Bronchial epithelial cell (primary cell): ENCODE measurements at regions not wholly inside any gene's neighbourhood (a gene's known extent, or its start where the extent isn't known, plus 50 kb on each side); places are given as distances from the start of the nearest gene placed in this dataset.
A peak's percentile ranks its signal among the peaks of the same experiment; 100 is the strongest.

Experiments
- DNase-seq: peaks from one replicate; pipeline ENCODE4 v3.0.0-alpha.2; 2010; ENCODE audit warnings: low read depth
- FAIRE-seq: peaks from 2 replicates; lab custom pipeline; 2011; peaks lifted over from hg19 to GRCh38; lab: Jason Lieb, UNC
- H3K27me3 ChIP-seq: 2 replicates; pipeline ENCODE4 v1.5.1; 2011; ENCODE audit warnings: low read length; ENCODE audit not compliant: control insufficient read depth, insufficient read depth
- H3K36me3 ChIP-seq: 2 replicates; pipeline ENCODE4 v1.5.1; 2011; ENCODE audit warnings: low read length; ENCODE audit not compliant: control insufficient read depth, insufficient read depth
- H3K4me3 ChIP-seq: 2 replicates; pipeline ENCODE4 v1.5.1; 2011; ENCODE audit warnings: mild to moderate bottlenecking, low read depth, low read length, control low read depth
- TF ChIP-seq, protein P1 (sequence below): IDR thresholded peaks from 2 replicates; pipeline ENCODE4 v1.5.1; 2011; ENCODE audit warnings: mild to moderate bottlenecking, moderate library complexity, low read length, control low read depth, inconsistent platforms; ENCODE audit not compliant: insufficient read depth, severe bottlenecking

- FAIRE-seq, result no peak
- TF ChIP-seq, protein P1, sequence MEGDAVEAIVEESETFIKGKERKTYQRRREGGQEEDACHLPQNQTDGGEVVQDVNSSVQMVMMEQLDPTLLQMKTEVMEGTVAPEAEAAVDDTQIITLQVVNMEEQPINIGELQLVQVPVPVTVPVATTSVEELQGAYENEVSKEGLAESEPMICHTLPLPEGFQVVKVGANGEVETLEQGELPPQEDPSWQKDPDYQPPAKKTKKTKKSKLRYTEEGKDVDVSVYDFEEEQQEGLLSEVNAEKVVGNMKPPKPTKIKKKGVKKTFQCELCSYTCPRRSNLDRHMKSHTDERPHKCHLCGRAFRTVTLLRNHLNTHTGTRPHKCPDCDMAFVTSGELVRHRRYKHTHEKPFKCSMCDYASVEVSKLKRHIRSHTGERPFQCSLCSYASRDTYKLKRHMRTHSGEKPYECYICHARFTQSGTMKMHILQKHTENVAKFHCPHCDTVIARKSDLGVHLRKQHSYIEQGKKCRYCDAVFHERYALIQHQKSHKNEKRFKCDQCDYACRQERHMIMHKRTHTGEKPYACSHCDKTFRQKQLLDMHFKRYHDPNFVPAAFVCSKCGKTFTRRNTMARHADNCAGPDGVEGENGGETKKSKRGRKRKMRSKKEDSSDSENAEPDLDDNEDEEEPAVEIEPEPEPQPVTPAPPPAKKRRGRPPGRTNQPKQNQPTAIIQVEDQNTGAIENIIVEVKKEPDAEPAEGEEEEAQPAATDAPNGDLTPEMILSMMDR, result no peak
- Histone ChIP-seq H3K4me3 (no peak overlapping the region), H3K36me3 (no peaks in the 10 kb centered on the region), H3K27me3 (no peaks in the 10 kb centered on the region)
- DNase-seq, result peak; percentile 35
Observed at GRCh38 chr6:108738684-108739416, 109.4 kb upstream of the ARMC2 start.

DNA sequence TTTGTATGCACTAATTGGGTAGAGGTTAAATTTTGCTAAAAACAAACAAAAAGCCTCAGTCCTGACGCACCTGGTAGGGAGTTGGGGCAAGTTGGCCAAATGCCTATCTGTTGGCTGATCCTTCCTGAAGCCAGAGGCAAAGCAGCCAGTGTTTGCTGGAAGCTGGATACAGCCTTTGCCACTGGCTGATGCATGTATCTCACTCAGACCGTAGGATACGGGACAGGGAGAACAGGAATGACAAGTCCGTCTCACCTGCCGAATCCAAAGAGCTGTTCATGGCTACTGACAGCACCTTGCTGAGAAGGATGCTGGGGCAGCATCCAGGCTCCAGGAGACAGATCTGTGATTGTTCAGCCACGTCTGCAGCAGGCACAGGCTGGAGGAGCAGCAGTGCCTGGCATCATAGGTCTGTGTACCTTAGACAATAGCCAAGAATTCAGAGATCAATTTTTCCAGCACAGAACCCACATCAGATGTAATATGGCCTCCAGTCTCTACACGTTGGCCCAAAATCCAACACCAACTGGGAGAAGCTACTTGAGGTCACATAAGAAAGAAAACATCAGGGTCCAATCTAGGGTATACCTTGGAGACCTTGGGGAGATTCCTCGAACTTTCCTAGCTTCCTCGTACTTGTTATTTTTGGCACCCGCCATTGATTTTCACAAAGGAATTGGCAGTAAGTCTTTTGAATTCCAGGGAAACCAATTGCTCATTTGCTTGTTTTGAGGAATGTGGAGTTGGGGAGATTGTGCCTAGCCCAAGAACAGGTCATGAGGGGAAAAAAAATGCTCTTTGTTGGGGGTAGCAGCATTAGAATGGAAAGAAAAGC, 108.5 kb upstream of the ARMC2 start:
- DNase-seq, result peak; percentile 73
- H3K36me3 ChIP-seq, result no peaks in the 10 kb centered on the region
- H3K27me3 ChIP-seq, result no peaks in the 10 kb centered on the region
- FAIRE-seq, result no peak
- TF ChIP-seq, protein P1, result no peak
- H3K4me3 ChIP-seq, result no peak overlapping the region

GRCh38 chr6:108741331-108741989, 106.8 kb upstream of the ARMC2 start:
- TF ChIP-seq, protein P1, result no peak
- FAIRE-seq (no peak), DNase-seq (no peak)
- Histone ChIP-seq H3K36me3 (no peaks in the 10 kb centered on the region), H3K4me3 (no peak overlapping the region), H3K27me3 (no peaks in the 10 kb centered on the region)

DNA sequence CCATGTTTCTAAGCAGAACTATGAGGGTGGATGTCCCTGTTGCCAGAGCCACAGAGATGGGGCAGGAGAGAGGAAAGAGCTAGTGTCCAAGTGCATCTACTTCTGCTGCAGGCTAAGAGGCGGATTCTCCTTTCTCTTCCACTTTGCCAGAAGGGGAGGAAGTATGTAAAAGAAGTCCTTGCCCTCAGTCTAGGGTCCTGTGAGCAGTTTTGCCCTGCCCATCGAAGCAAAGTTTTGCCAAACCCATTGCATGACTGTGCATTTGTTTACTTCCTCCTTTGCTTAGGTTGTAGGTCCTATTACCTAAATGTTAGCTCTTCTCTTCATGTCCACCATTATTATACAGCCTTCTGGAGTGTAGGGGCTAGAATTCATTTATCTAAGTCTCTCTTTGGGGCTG, 106.2 kb upstream of the ARMC2 start:
- Histone ChIP-seq H3K4me3 (no peak overlapping the region), H3K27me3 (no peaks in the 10 kb centered on the region), H3K36me3 (no peaks in the 10 kb centered on the region)
- TF ChIP-seq, protein P1, result no peak
- DNase-seq (peak; percentile 61), FAIRE-seq (no peak)

DNA sequence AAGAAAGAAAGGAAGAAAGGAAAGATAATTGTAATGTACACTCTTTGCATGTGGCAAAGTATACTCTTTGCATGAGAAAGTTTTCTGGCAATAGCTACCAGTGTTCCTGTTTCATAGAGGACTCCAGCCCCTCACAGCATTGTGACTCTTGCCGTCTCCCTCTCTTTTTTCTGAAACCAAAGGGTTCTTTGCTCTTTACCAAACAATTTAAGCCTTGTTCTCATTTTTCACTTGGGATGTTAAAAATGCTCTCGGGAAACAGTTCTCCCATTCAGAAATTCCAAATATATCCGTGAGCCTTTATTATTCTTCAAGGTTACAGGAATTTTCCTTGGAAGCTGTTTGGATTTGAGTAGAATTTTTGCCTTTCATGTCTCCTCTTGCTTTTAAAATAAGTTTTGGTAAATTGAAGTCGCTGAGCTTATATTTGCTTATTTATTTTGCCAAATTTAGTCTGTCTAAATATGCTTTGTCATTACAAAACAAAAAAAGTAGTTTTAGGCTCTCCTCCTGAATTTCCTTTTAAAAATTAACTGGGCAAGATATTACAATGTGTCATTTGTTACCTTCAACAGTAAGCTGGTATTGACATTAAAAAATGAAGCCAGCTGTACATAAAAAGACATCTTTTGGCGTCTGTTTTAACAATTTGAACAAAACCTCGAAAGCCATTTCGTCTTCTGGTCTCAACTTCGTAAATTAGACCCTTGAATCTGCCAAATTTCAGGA, 103.8 kb upstream of the ARMC2 start:
- DNase-seq, result no peak
- TF ChIP-seq, protein P1, result no peak
- FAIRE-seq, result no peak
- Histone ChIP-seq H3K27me3 (no peaks in the 10 kb centered on the region), H3K36me3 (no peaks in the 10 kb centered on the region), H3K4me3 (no peak overlapping the region)
